ENCODE measurements at regions not wholly inside any gene's neighbourhood (a gene's known extent, or its start where the extent isn't known, plus 50 kb on each side); places are given as distances from the start of the nearest gene placed in this dataset.
"Not testable (repeated sequence)": the region's sequence is repeated elsewhere in the genome, so short reads cannot be mapped to it uniquely, and the experiment has no call there.

GRCh38 chr1:227508431-227508830 lies 54.9 kb upstream of the ZNF678 start:
- Histone ChIP-seq H3K79me2 (ENCODE audit: low read depth) (no peaks in the 10 kb centered on the region), H2AFZ (replicated peaks) (no peak overlapping the region), H3K4me3 (no peak overlapping the region), H3K27ac (no peak overlapping the region), H4K20me1 (ENCODE audit: low read depth) (no peaks in the 10 kb centered on the region), H3K4me1 (no peaks in the 10 kb centered on the region), H3K36me3 (no peaks in the 10 kb centered on the region), H3K9me3 (ENCODE audit: low read depth) (no peaks in the 10 kb centered on the region), H3K4me2 (no peak overlapping the region), H3F3A (ENCODE audit: low read depth) (no peaks in the 10 kb centered on the region), H3K9ac (no peak overlapping the region), H3K27me3 (no peaks in the 10 kb centered on the region)
- DNase-seq (ENCODE audit: low spot score) = no peak
- TF ChIP-seq EZH2phosphoT487 (IDR thresholded peaks at IDR 0.05) (no peak), EZH2 (IDR thresholded peaks at IDR 0.05) (no peak), CTCF (IDR thresholded peaks at IDR 0.05) (no peak)
- no peaks in the 10 kb centered on the region for H3K36me3 Mint-ChIP-seq
- no peak overlapping the region for H3K4me3 Mint-ChIP-seq
- no peaks in the 10 kb centered on the region for H3K9me3 Mint-ChIP-seq
- H3K4me1 Mint-ChIP-seq = no peaks in the 10 kb centered on the region
- H3K27ac Mint-ChIP-seq = no peak overlapping the region
- peaks cover 2% of the 10 kb centered on the region for H3K27me3 Mint-ChIP-seq (ENCODE audit: insufficient read depth, low read depth)

DNA sequence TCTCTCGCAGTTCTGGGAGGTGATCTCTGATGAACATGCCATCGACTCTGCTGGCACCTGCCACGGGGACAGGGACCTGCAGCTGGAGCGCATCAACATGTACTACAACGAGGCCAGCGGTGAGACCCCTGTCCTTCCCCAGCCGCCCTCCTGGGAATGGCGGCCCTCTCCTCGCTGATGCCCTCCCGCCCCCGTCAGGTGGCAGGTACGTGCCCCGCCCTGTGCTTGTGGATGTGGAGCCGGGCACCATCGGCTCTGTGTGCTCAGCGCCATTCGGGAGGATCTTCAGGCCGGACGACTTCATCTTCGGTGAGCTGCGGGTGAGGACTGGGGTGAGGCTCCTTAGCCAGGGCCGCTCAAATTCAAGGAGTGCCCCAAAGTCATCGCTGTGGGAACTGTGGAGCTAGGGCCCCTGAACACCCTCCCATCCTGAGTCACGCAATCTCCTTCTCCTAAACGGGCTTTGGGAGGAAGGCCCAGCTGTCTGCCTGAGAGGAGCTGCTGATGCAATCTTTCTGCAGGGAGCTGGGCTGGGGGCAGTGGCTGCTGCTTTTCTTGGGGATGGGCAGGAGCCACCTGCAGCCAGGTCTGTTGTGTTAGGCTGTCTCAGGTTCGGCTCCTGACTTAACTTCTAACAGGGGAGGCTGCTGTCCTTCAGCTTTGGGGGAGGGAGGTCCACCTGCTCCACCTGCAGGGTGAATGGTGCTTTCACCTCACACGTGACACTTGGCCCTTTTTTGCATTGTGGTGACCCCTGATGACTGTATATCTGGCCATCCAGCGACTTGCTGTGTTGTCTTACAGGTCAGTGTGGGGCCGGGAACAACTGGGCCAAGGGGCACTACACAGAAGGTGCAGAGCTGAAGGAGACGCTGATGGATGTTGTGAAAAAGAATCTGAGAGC lies 56.6 kb upstream of the ZNF678 start:
- not testable (repeated sequence) for H3K4me1 Mint-ChIP-seq; H3K27ac Mint-ChIP-seq; DNase-seq (ENCODE audit: low spot score); H3K4me1 ChIP-seq; H3K4me3 Mint-ChIP-seq; H4K20me1 ChIP-seq (ENCODE audit: low read depth); H3K9ac ChIP-seq; H3K27me3 Mint-ChIP-seq (ENCODE audit: insufficient read depth, low read depth); H3K9me3 ChIP-seq (ENCODE audit: low read depth); H3K4me3 ChIP-seq; H3F3A ChIP-seq (ENCODE audit: low read depth); H3K79me2 ChIP-seq (ENCODE audit: low read depth); H3K4me2 ChIP-seq; H3K27me3 ChIP-seq; H3K36me3 ChIP-seq; H3K9me3 Mint-ChIP-seq; H3K27ac ChIP-seq; H2AFZ ChIP-seq (replicated peaks); H3K36me3 Mint-ChIP-seq

GRCh38 chr1:227496045-227496444 lies 67.3 kb upstream of the ZNF678 start:
- H3K4me2 ChIP-seq; H2AFZ ChIP-seq (replicated peaks); H3K79me2 ChIP-seq (ENCODE audit: low read depth); DNase-seq (ENCODE audit: low spot score); H3K4me3 Mint-ChIP-seq; H4K20me1 ChIP-seq (ENCODE audit: low read depth); H3K27ac Mint-ChIP-seq; H3K36me3 Mint-ChIP-seq; H3K27me3 Mint-ChIP-seq (ENCODE audit: insufficient read depth, low read depth); H3K27ac ChIP-seq; H3K9ac ChIP-seq; H3K9me3 Mint-ChIP-seq; H3F3A ChIP-seq (ENCODE audit: low read depth); H3K36me3 ChIP-seq; H3K4me1 ChIP-seq; H3K4me3 ChIP-seq; H3K9me3 ChIP-seq (ENCODE audit: low read depth); H3K4me1 Mint-ChIP-seq; H3K27me3 ChIP-seq: not testable (repeated sequence)

GRCh38 chr1:227493863-227494551 lies 69.3 kb upstream of the ZNF678 start:
- H3K4me3 ChIP-seq; H3K27me3 ChIP-seq; H3F3A ChIP-seq (ENCODE audit: low read depth); H3K27ac Mint-ChIP-seq; H3K27me3 Mint-ChIP-seq (ENCODE audit: insufficient read depth, low read depth); DNase-seq (ENCODE audit: low spot score); H3K9ac ChIP-seq; H3K4me2 ChIP-seq; H3K4me1 ChIP-seq; H3K79me2 ChIP-seq (ENCODE audit: low read depth); H3K4me3 Mint-ChIP-seq; H3K4me1 Mint-ChIP-seq; H3K9me3 Mint-ChIP-seq; H3K36me3 ChIP-seq; H3K9me3 ChIP-seq (ENCODE audit: low read depth); H4K20me1 ChIP-seq (ENCODE audit: low read depth); H3K27ac ChIP-seq; H3K36me3 Mint-ChIP-seq; H2AFZ ChIP-seq (replicated peaks): not testable (repeated sequence)

Data from neural progenitor cell (in vitro differentiated cells).